NCI-H2029 (cell line): ENCODE measurements at regions not wholly inside any gene's neighbourhood (a gene's known extent, or its start where the extent isn't known, plus 50 kb on each side); places are given as distances from the start of the nearest gene placed in this dataset.

Source experiments
- DNase-seq: peaks from one replicate; lab custom pipeline; 2025; lab: John Stamatoyannopoulos, UW

GRCh38 chr2:16890081-16890480 is 224.4 kb upstream of the CYRIA start:
- no peak for DNase-seq

GRCh38 chr2:16885027-16885426 is 219.4 kb upstream of the CYRIA start:
- DNase-seq = no peak

GRCh38 chr2:16882706-16883105 is 217.1 kb upstream of the CYRIA start:
- no peak for DNase-seq

GRCh38 chr2:16881122-16881521 is 215.5 kb upstream of the CYRIA start:
- DNase-seq = no peak

- DNase-seq = no peak
Measured at GRCh38 chr2:16871411-16871810, 205.8 kb upstream of the CYRIA start.

- DNase-seq = no peak
Measured at GRCh38 chr2:16870491-16871076, 204.9 kb upstream of the CYRIA start.

- DNase-seq = no peak
Measured at GRCh38 chr2:16869711-16870110, 204.1 kb upstream of the CYRIA start.

- no peak for DNase-seq
Measured at GRCh38 chr2:16862471-16862870, 196.8 kb upstream of the CYRIA start.

- no peak for DNase-seq
Measured at GRCh38 chr2:16861530-16861929, 195.9 kb upstream of the CYRIA start.

GRCh38 chr2:16861111-16861510 is 195.5 kb upstream of the CYRIA start:
- no peak for DNase-seq

GRCh38 chr2:16860627-16861026 is 195.0 kb upstream of the CYRIA start:
- DNase-seq = no peak

- DNase-seq = no peak
Measured at GRCh38 chr2:16855183-16855582, 189.5 kb upstream of the CYRIA start.

GRCh38 chr2:16853088-16853487 is 187.5 kb upstream of the CYRIA start:
- DNase-seq = no peak

GRCh38 chr2:16852651-16853050 is 187.0 kb upstream of the CYRIA start:
- DNase-seq = no peak

- no peak for DNase-seq
Measured at GRCh38 chr2:16851126-16851525, 185.5 kb upstream of the CYRIA start.

GRCh38 chr2:16840496-16841172 is 175.0 kb upstream of the CYRIA start:
- no peak for DNase-seq

- no peak for DNase-seq
Measured at GRCh38 chr2:16832910-16833309, 167.3 kb upstream of the CYRIA start.

GRCh38 chr2:16828828-16829160 is 163.2 kb upstream of the CYRIA start:
- no peak for DNase-seq

GRCh38 chr2:16828044-16828827 is 162.6 kb upstream of the CYRIA start:
- no peak for DNase-seq

- no peak for DNase-seq
Measured at GRCh38 chr2:16824472-16824871, 158.8 kb upstream of the CYRIA start.

- no peak for DNase-seq
Measured at GRCh38 chr2:16821692-16822091, 156.1 kb upstream of the CYRIA start.

- no peak for DNase-seq
Measured at GRCh38 chr2:16818203-16818556, 152.5 kb upstream of the CYRIA start.
